ENCODE measurements at regions not wholly inside any gene's neighbourhood (a gene's known extent, or its start where the extent isn't known, plus 50 kb on each side); places are given as distances from the start of the nearest gene placed in this dataset.

- TF ChIP-seq SP1 (IDR thresholded peaks at IDR 0.05) (no peak), TARDBP (IDR thresholded peaks at IDR 0.05) (no peak), LEF1 (IDR thresholded peaks at IDR 0.05; ENCODE audit: borderline replicate concordance) (no peak)
Measured at GRCh38 chr2:14079576-14079975, 552.9 kb upstream of the LRATD1 start.

Measured in HEK293T (cell line).